Esophagus squamous epithelium (tissue), 5 donors: ENCODE measurements at regions not wholly inside any gene's neighbourhood (a gene's known extent, or its start where the extent isn't known, plus 50 kb on each side); places are given as distances from the start of the nearest gene placed in this dataset.
"Not testable (repeated sequence)": the region's sequence is repeated elsewhere in the genome, so short reads cannot be mapped to it uniquely, and the experiment has no call there.

Source experiments
- DNase-seq: peaks from one replicate; lab custom pipeline; 2025; lab: John Stamatoyannopoulos, UW
- H3K27ac ChIP-seq, 4 donors: fragments of 200-600 bp; sonication (generic); one replicate each; pipeline ENCODE4 v1.5.1; 2016 to 2019; ENCODE audit warnings: mild to moderate bottlenecking in 1 of 4
- H3K27me3 ChIP-seq, 4 donors: fragments of 200-600 bp; sonication (generic); 1 replicate in 3 of 4; 2 replicates in 1 of 4; pipeline versions ENCODE4 v1.5.1 to v1.6.0; 2017 to 2021; ENCODE audit warnings: antibody characterized with exemption in 1 of 4
- H3K36me3 ChIP-seq, 3 donors: fragments of 200-600 bp; sonication (generic); one replicate each; pipeline ENCODE4 v1.5.1; 2016 to 2019
- H3K4me1 ChIP-seq, 3 donors: fragments of 200-600 bp; sonication (generic); one replicate each; pipeline ENCODE4 v1.5.1; 2017 to 2019
- H3K4me3 ChIP-seq, 4 donors: fragments of 200-600 bp; sonication (generic); 1 replicate in 3 of 4; 2 replicates in 1 of 4; pipeline ENCODE4 v1.5.1; 2016 to 2019; ENCODE audit warnings: mild to moderate bottlenecking in 2 of 4, moderate library complexity in 1 of 4
- H3K9me3 ChIP-seq, 3 donors: fragments of 200-600 bp; sonication (generic); one replicate each; pipeline ENCODE4 v1.5.1; 2016 to 2019
- CTCF ChIP-seq, 6 experiments: fragments of 450-650 bp in 4 of 6; fragments of 200-600 bp in 2 of 6; sonication (generic) in 2 of 6; IDR thresholded peaks; one replicate each; pipeline ENCODE4 v1.5.1; 2016 to 2019; ENCODE audit warnings: antibody characterized with exemption in 6 of 6, mild to moderate bottlenecking in 4 of 6, moderate library complexity in 4 of 6
- POLR2A ChIP-seq, 4 donors: fragments of 450-650 bp; IDR thresholded peaks; one replicate each; pipeline ENCODE4 v1.6.1; 2017; ENCODE audit warnings: antibody characterized with exemption in 4 of 4, mild to moderate bottlenecking in 4 of 4, moderate library complexity in 3 of 4
- WGBS, 2 donors: methylation state at CpG; one replicate each; pipeline ENCODE4 v1.1.5; 2018; 5-methylcytosine and 5-hydroxymethylcytosine counted together
- intact Hi-C: fragments of 100-400 bp; cut with DNase I; formaldehyde crosslinking; loops from one replicate; pipeline ENCODE4 v1.15.0; 2022
- donor health status: DM: yes; HTN: yes; CAD: no.

GRCh38 chr6:97771372-97771771 lies 488.4 kb upstream of the MMS22L start:
- no peak overlapping the region for H3K27ac ChIP-seq
- H3K9me3 ChIP-seq = no peaks in the 10 kb centered on the region
- intact Hi-C loops = no loop called here
- no peak for DNase-seq
- TF ChIP-seq CTCF (IDR thresholded peaks at IDR 0.05) (no peak), POLR2A (IDR thresholded peaks at IDR 0.05) (no peak)
- no peaks in the 10 kb centered on the region for H3K27me3 ChIP-seq
- no peaks in the 10 kb centered on the region for H3K4me1 ChIP-seq
- H3K36me3 ChIP-seq = no peaks in the 10 kb centered on the region
- 48 to 69% methylated on average over 2 of the region's 2 CpGs for WGBS, 2 donors
- H3K4me3 ChIP-seq = no peak overlapping the region

- WGBS, 2 donors = 80% methylated on average over 1 of the region's 5 CpGs; no CpG with 5 or more reads in 1 of the 2 donors
- TF ChIP-seq POLR2A (IDR thresholded peaks at IDR 0.05) (no peak), CTCF (IDR thresholded peaks at IDR 0.05) (no peak)
- H3K9me3 ChIP-seq = no peaks in the 10 kb centered on the region
- DNase-seq = no peak
- H3K4me3 ChIP-seq = no peak overlapping the region
- intact Hi-C loops = no loop called here
- no peak overlapping the region for H3K27ac ChIP-seq
- no peaks in the 10 kb centered on the region for H3K36me3 ChIP-seq
- no peaks in the 10 kb centered on the region for H3K4me1 ChIP-seq
- no peaks in the 10 kb centered on the region for H3K27me3 ChIP-seq
Observed at GRCh38 chr6:97775012-97775411, 492.0 kb upstream of the MMS22L start.

GRCh38 chr6:97778290-97779038 lies 495.4 kb upstream of the MMS22L start:
- Histone ChIP-seq H3K27ac (no peak overlapping the region), H3K4me1 (no peaks in the 10 kb centered on the region), H3K36me3 (no peaks in the 10 kb centered on the region), H3K9me3 (no peaks in the 10 kb centered on the region), H3K27me3 (no peaks in the 10 kb centered on the region), H3K4me3 (no peak overlapping the region)
- TF ChIP-seq CTCF (IDR thresholded peaks at IDR 0.05) = no peak
- no peak for TF ChIP-seq POLR2A (IDR thresholded peaks at IDR 0.05)
- DNase-seq = no peak
- intact Hi-C loops = no loop called here
- WGBS, 2 donors = 39 to 43% methylated on average over 5 of the region's 5 CpGs

GRCh38 chr6:97779039-97779766 lies 496.2 kb upstream of the MMS22L start:
- H3K4me1 ChIP-seq, H3K9me3 ChIP-seq, H3K36me3 ChIP-seq, H3K27me3 ChIP-seq, DNase-seq, H3K27ac ChIP-seq, intact Hi-C loops, H3K4me3 ChIP-seq: not testable (repeated sequence)
- WGBS, 2 donors = 83 to 89% methylated on average over 5 of the region's 6 CpGs

GRCh38 chr6:97790926-97791590 lies 508.0 kb upstream of the MMS22L start:
- Histone ChIP-seq H3K9me3 (peaks cover 0 to 4% (median 0%) of the 10 kb centered on the region in 3 donors), H3K4me3 (no peak overlapping the region), H3K4me1 (no peaks in the 10 kb centered on the region), H3K36me3 (no peaks in the 10 kb centered on the region), H3K27me3 (no peaks in the 10 kb centered on the region), H3K27ac (no peak overlapping the region)
- 86 to 88% methylated on average over 6 to 12 of the region's 20 CpGs for WGBS, 2 donors
- intact Hi-C loops = no loop called here
- TF ChIP-seq POLR2A (IDR thresholded peaks at IDR 0.05) = no peak
- no peak for TF ChIP-seq CTCF (IDR thresholded peaks at IDR 0.05)
- no peak for DNase-seq
